ENCODE measurements at regions not wholly inside any gene's neighbourhood (a gene's known extent, or its start where the extent isn't known, plus 50 kb on each side); places are given as distances from the start of the nearest gene placed in this dataset.

GRCh38 chr9:90002397-90003271, 397.8 kb downstream of the GADD45G start:
- CTCF ChIA-PET: interaction anchor here (0.7 to 1.2 kb wide), 3 partner anchors 97 to 1091 kb away, joined by 3 read pairs; no protein-coding TSS in a partner anchor
- TF ChIP-seq CTCF (IDR thresholded peaks at IDR 0.05; ENCODE audit: unreplicated experiment): no peak
- POLR2A ChIA-PET: no interaction called here
- intact Hi-C loops (cut with micrococcal nuclease): no loop called here
- Mint-ChIP-seq H3K27ac (ENCODE audit: low read depth, unreplicated experiment) (no peak overlapping the region), H3K9me3 (ENCODE audit: unreplicated experiment) (no peaks in the 10 kb centered on the region), H3K36me3 (ENCODE audit: insufficient read depth, unreplicated experiment) (no peaks in the 10 kb centered on the region), H3K4me3 (ENCODE audit: unreplicated experiment) (no peak overlapping the region), H3K27me3 (ENCODE audit: insufficient read depth, unreplicated experiment) (no peaks in the 10 kb centered on the region), H3K4me1 (ENCODE audit: insufficient read depth, unreplicated experiment) (peaks cover 10% of the 10 kb centered on the region)
- DNase-seq (ENCODE audit: unreplicated experiment): no peak
- no TSS peak for BruUV-seq (replicated peaks)

GRCh38 chr9:90005388-90005787, 400.6 kb downstream of the GADD45G start:
- Mint-ChIP-seq H3K9me3 (ENCODE audit: unreplicated experiment) (no peaks in the 10 kb centered on the region), H3K4me3 (ENCODE audit: unreplicated experiment) (no peak overlapping the region), H3K27me3 (ENCODE audit: insufficient read depth, unreplicated experiment) (no peaks in the 10 kb centered on the region), H3K27ac (ENCODE audit: low read depth, unreplicated experiment) (no peak overlapping the region), H3K4me1 (ENCODE audit: insufficient read depth, unreplicated experiment) (peaks cover 12% of the 10 kb centered on the region), H3K36me3 (ENCODE audit: insufficient read depth, unreplicated experiment) (no peaks in the 10 kb centered on the region)
- POLR2A ChIA-PET: interaction anchor here (0.9 to 1.4 kb wide), 2 partner anchors 10 to 12 kb away, joined by 3 to 6 read pairs; no protein-coding TSS in a partner anchor
- CTCF ChIA-PET: interaction anchor here (0.9 to 1.2 kb wide), 4 partner anchors 8 to 97 kb away, joined by 3 to 4 read pairs (median 4); no protein-coding TSS in a partner anchor
- no peak for TF ChIP-seq CTCF (IDR thresholded peaks at IDR 0.05; ENCODE audit: unreplicated experiment)
- DNase-seq (ENCODE audit: unreplicated experiment): no peak
- intact Hi-C loops (cut with micrococcal nuclease): no loop called here
- BruUV-seq (replicated peaks): no TSS peak

GRCh38 chr9:90007516-90008440, 403.0 kb downstream of the GADD45G start:
- no peaks in the 10 kb centered on the region for H3K9me3 Mint-ChIP-seq (ENCODE audit: unreplicated experiment)
- H3K36me3 Mint-ChIP-seq (ENCODE audit: insufficient read depth, unreplicated experiment): no peaks in the 10 kb centered on the region
- H3K27ac Mint-ChIP-seq (ENCODE audit: low read depth, unreplicated experiment): peak overlapping the region; percentile 55
- intact Hi-C loops (cut with micrococcal nuclease): no loop called here
- H3K27me3 Mint-ChIP-seq (ENCODE audit: insufficient read depth, unreplicated experiment): no peaks in the 10 kb centered on the region
- H3K4me3 Mint-ChIP-seq (ENCODE audit: unreplicated experiment): no peak overlapping the region
- no peak for TF ChIP-seq CTCF (IDR thresholded peaks at IDR 0.05; ENCODE audit: unreplicated experiment)
- ChIA-PET CTCF (interaction anchor here (0.8 kb wide), 1 partner anchor 16 kb away, joined by 4 read pairs; no protein-coding TSS in a partner anchor), POLR2A (no interaction called here)
- DNase-seq (ENCODE audit: unreplicated experiment): peak; percentile 23
- H3K4me1 Mint-ChIP-seq (ENCODE audit: insufficient read depth, unreplicated experiment): peaks cover 11% of the 10 kb centered on the region
- no TSS peak for BruUV-seq (replicated peaks)

- Mint-ChIP-seq H3K27me3 (ENCODE audit: insufficient read depth, unreplicated experiment) (no peaks in the 10 kb centered on the region), H3K36me3 (ENCODE audit: insufficient read depth, unreplicated experiment) (no peaks in the 10 kb centered on the region), H3K4me1 (ENCODE audit: insufficient read depth, unreplicated experiment) (peaks cover 18% of the 10 kb centered on the region), H3K4me3 (ENCODE audit: unreplicated experiment) (no peak overlapping the region), H3K9me3 (ENCODE audit: unreplicated experiment) (no peaks in the 10 kb centered on the region), H3K27ac (ENCODE audit: low read depth, unreplicated experiment) (no peak overlapping the region)
- no TSS peak for BruUV-seq (replicated peaks)
- POLR2A ChIA-PET: interaction anchor here (1.1 kb wide), 1 partner anchor 11 kb away, joined by 3 read pairs; no protein-coding TSS in a partner anchor
- CTCF ChIA-PET: interaction anchor here (0.6 kb wide), 1 partner anchor 28 kb away, joined by 3 read pairs; no protein-coding TSS in a partner anchor
- no peak for TF ChIP-seq CTCF (IDR thresholded peaks at IDR 0.05; ENCODE audit: unreplicated experiment)
- intact Hi-C loops (cut with micrococcal nuclease): no loop called here
- no peak for DNase-seq (ENCODE audit: unreplicated experiment)
Observed at GRCh38 chr9:90009447-90009846, 404.6 kb downstream of the GADD45G start.

Data from MCF 10A (cell line).